CD4-positive, alpha-beta T cell (primary cell): ENCODE measurements at regions not wholly inside any gene's neighbourhood (a gene's known extent, or its start where the extent isn't known, plus 50 kb on each side); places are given as distances from the start of the nearest gene placed in this dataset.
"Not testable (repeated sequence)": the region's sequence is repeated elsewhere in the genome, so short reads cannot be mapped to it uniquely, and the experiment has no call there.

Experiments
- ATAC-seq: fragments of 200-7000 bp; cut with Tn5 transposase; one replicate; pipeline ENCODE4 v1.10.0; 2022; ENCODE audit warnings: mild to moderate bottlenecking; ENCODE audit not compliant: poor library complexity
- CTCF ChIA-PET: fragments of 350-600 bp; sonication (Branson Sonifier 250); formaldehyde crosslinking; loops from one replicate; lab custom pipeline; 2021; ENCODE audit warnings: antibody characterized with exemption, inconsistent platforms; lab: Charles Lee
- POLR2A ChIA-PET: fragments of 350-600 bp; sonication (Branson Sonifier 250); formaldehyde crosslinking; loops from one replicate; lab custom pipeline; 2021; ENCODE audit warnings: antibody characterized with exemption, inconsistent platforms; lab: Charles Lee
- DNase-seq, 14 experiments: peaks; one replicate each; pipeline ENCODE4 v3.0.0-alpha.2; 2013 to 2020; ENCODE audit warnings: mixed read lengths in 2 of 14
- H3K27ac ChIP-seq, 2 donors: one replicate each; pipeline versions ENCODE4 v1.5.1 to v1.7.0; 2013; ENCODE audit warnings: low read length in 2 of 2, low read depth in 1 of 2, mild to moderate bottlenecking in 1 of 2
- H3K27me3 ChIP-seq, 2 experiments: 1 replicate in 1 of 2; 2 replicates in 1 of 2; pipeline versions ENCODE4 v1.6.1 to v1.7.0; 2013; ENCODE audit warnings: low read length in 2 of 2, control low read depth in 1 of 2, mild to moderate bottlenecking in 1 of 2, moderate library complexity in 1 of 2; ENCODE audit not compliant: insufficient read depth in 2 of 2, control insufficient read depth in 1 of 2
- H3K36me3 ChIP-seq: one replicate; pipeline ENCODE4 v1.6.1; 2013; ENCODE audit warnings: low read length, control low read depth; ENCODE audit not compliant: insufficient read depth
- H3K4me1 ChIP-seq: one replicate; pipeline ENCODE4 v1.6.1; 2013; ENCODE audit warnings: low read length, control low read depth; ENCODE audit not compliant: insufficient read depth
- H3K4me3 ChIP-seq: one replicate; pipeline ENCODE4 v1.5.1; 2013; ENCODE audit warnings: mild to moderate bottlenecking, low read length, moderate library complexity
- H3K9me3 ChIP-seq, 2 experiments: 1 replicate in 1 of 2; 2 replicates in 1 of 2; pipeline versions ENCODE4 v1.6.1 to v1.7.0; 2013; ENCODE audit warnings: low read length in 2 of 2, mild to moderate bottlenecking in 2 of 2, control low read depth in 1 of 2, moderate library complexity in 1 of 2; ENCODE audit not compliant: control insufficient read depth in 1 of 2, insufficient read depth in 1 of 2
- H3K27ac Mint-ChIP-seq: one replicate; pipeline ENCODE4 v1.8.0; 2020; ENCODE audit warnings: mixed read lengths
- H3K27me3 Mint-ChIP-seq: one replicate; pipeline ENCODE4 v1.8.0; 2021; ENCODE audit warnings: mixed read lengths
- H3K36me3 Mint-ChIP-seq: one replicate; pipeline ENCODE4 v1.8.0; 2021; ENCODE audit warnings: low read depth, mixed read lengths
- H3K4me1 Mint-ChIP-seq: one replicate; pipeline ENCODE4 v1.8.0; 2021; ENCODE audit warnings: low read depth, mixed read lengths
- H3K4me3 Mint-ChIP-seq: one replicate; pipeline ENCODE4 v1.8.0; 2020; ENCODE audit warnings: mild to moderate bottlenecking, mixed read lengths
- H3K9me3 Mint-ChIP-seq: one replicate; pipeline ENCODE4 v1.8.0; 2020; ENCODE audit warnings: mixed read lengths
- CTCF ChIP-seq: fragments of 200-600 bp; IDR thresholded peaks from one replicate; pipeline ENCODE4 v1.8.0; 2022; ENCODE audit warnings: antibody characterized with exemption, mild to moderate bottlenecking
- intact Hi-C, 2 experiments: fragments of 100-400 bp; cut with DNase I in 1 of 2; cut with micrococcal nuclease in 1 of 2; formaldehyde crosslinking; loops; one replicate each; pipeline versions ENCODE4 v1.15.1 to v1.9.0; 2023 to 2025; cut with DNase I, micrococcal nuclease

DNA sequence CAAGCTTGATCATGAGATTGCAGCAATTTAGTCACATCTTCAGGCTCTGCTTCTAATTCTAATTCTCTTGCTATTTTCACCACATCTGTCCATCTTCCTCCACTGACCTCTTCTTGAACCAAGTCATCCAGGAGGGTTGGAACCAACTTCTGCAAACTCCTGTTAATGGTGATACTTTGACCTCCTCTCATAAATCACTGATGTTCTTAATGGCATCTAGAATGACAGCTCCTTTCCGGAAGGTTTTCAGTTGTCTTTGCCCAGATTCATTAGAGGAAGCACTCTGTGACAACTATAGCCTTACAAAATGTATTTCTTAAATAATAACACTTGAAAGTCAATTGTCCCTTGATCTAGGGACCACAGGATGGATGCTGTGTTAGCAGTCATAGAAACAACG lies 136.2 kb downstream of the IGLL1 start:
- H3K4me1 Mint-ChIP-seq, H3K9me3 Mint-ChIP-seq, DNase-seq, H3K4me1 ChIP-seq, H3K27me3 Mint-ChIP-seq, H3K27ac Mint-ChIP-seq, H3K36me3 Mint-ChIP-seq, intact Hi-C loops, CTCF ChIA-PET, H3K36me3 ChIP-seq, POLR2A ChIA-PET, H3K4me3 Mint-ChIP-seq, ATAC-seq, H3K27me3 ChIP-seq, H3K27ac ChIP-seq, H3K4me3 ChIP-seq: not testable (repeated sequence)
- peaks cover 0 to 20% of the 10 kb centered on the region in 2 experiments for H3K9me3 ChIP-seq

DNA sequence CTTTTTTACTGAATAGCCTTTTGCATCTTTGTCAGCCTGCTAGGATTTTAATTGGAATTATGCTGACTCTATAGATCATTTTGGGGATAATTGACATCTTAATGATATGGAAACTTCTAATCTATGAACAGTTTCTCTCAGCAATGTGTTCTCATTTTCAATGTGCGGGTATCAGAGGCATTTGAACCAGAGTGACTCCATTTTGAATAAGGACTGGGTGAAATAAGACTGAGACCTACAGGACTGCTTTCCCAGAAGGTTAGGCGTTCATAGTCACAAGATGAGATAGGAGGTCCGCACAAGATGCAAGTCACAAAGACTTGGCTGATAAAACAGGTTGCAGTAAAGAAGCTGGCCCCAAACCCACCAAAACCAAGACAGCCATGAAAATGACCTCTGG lies 140.5 kb downstream of the IGLL1 start:
- intact Hi-C loops, H3K27me3 Mint-ChIP-seq, DNase-seq, ATAC-seq, H3K36me3 Mint-ChIP-seq, H3K27ac ChIP-seq, H3K9me3 ChIP-seq, H3K4me1 ChIP-seq, H3K4me3 Mint-ChIP-seq, H3K36me3 ChIP-seq, H3K27me3 ChIP-seq, POLR2A ChIA-PET, H3K27ac Mint-ChIP-seq, H3K9me3 Mint-ChIP-seq, H3K4me1 Mint-ChIP-seq, CTCF ChIA-PET, H3K4me3 ChIP-seq: not testable (repeated sequence)

- Mint-ChIP-seq H3K27me3 (peaks cover 12% of the 10 kb centered on the region), H3K4me1 (peaks cover 2% of the 10 kb centered on the region), H3K9me3 (no peaks in the 10 kb centered on the region), H3K4me3 (no peak overlapping the region), H3K27ac (no peak overlapping the region), H3K36me3 (no peaks in the 10 kb centered on the region)
- intact Hi-C loops: no loop called here
- no peak overlapping the region for H3K4me3 ChIP-seq
- no peak for ATAC-seq
- H3K4me1 ChIP-seq: peaks cover 4% of the 10 kb centered on the region
- DNase-seq: no peak
- H3K27ac ChIP-seq: no peak overlapping the region
- POLR2A ChIA-PET: no interaction called here
- H3K27me3 ChIP-seq: no peaks in the 10 kb centered on the region
- H3K9me3 ChIP-seq: peaks cover 0 to 6% of the 10 kb centered on the region in 2 experiments
- H3K36me3 ChIP-seq: no peaks in the 10 kb centered on the region
- TF ChIP-seq CTCF: no peak
- CTCF ChIA-PET: interaction anchor here (0.6 kb wide), 1 partner anchor 10 kb away, joined by 4 read pairs; no protein-coding TSS in a partner anchor
Measured at GRCh38 chr22:23438216-23438615, 141.9 kb downstream of the IGLL1 start.

GRCh38 chr22:23437779-23438178 lies 142.3 kb downstream of the IGLL1 start:
- H3K9me3 Mint-ChIP-seq: no peaks in the 10 kb centered on the region
- no peaks in the 10 kb centered on the region for H3K36me3 ChIP-seq
- H3K36me3 Mint-ChIP-seq: no peaks in the 10 kb centered on the region
- intact Hi-C loops: no loop called here
- ChIA-PET POLR2A (no interaction called here), CTCF (interaction anchor here (0.6 kb wide), 1 partner anchor 9 kb away, joined by 4 read pairs; no protein-coding TSS in a partner anchor)
- ATAC-seq (no peak), DNase-seq (no peak)
- no peak overlapping the region for H3K27ac ChIP-seq
- H3K4me1 Mint-ChIP-seq: peaks cover 6% of the 10 kb centered on the region
- peaks cover 0 to 6% of the 10 kb centered on the region in 2 experiments for H3K9me3 ChIP-seq
- peaks cover 15% of the 10 kb centered on the region for H3K27me3 Mint-ChIP-seq
- no peak overlapping the region for H3K4me3 ChIP-seq
- peaks cover 8% of the 10 kb centered on the region for H3K4me1 ChIP-seq
- H3K27ac Mint-ChIP-seq: no peak overlapping the region
- no peak for TF ChIP-seq CTCF
- no peaks in the 10 kb centered on the region for H3K27me3 ChIP-seq
- H3K4me3 Mint-ChIP-seq: no peak overlapping the region

- H3K4me3 ChIP-seq, POLR2A ChIA-PET, H3K27ac Mint-ChIP-seq, H3K27ac ChIP-seq, intact Hi-C loops, H3K27me3 ChIP-seq, H3K4me3 Mint-ChIP-seq, ATAC-seq, H3K36me3 ChIP-seq, H3K4me1 ChIP-seq, CTCF ChIA-PET, DNase-seq, H3K9me3 ChIP-seq, H3K4me1 Mint-ChIP-seq, H3K36me3 Mint-ChIP-seq, H3K9me3 Mint-ChIP-seq: not testable (repeated sequence)
- H3K27me3 Mint-ChIP-seq: peaks cover 10% of the 10 kb centered on the region
Measured at GRCh38 chr22:23437107-23437395, 143.0 kb downstream of the IGLL1 start.

DNA sequence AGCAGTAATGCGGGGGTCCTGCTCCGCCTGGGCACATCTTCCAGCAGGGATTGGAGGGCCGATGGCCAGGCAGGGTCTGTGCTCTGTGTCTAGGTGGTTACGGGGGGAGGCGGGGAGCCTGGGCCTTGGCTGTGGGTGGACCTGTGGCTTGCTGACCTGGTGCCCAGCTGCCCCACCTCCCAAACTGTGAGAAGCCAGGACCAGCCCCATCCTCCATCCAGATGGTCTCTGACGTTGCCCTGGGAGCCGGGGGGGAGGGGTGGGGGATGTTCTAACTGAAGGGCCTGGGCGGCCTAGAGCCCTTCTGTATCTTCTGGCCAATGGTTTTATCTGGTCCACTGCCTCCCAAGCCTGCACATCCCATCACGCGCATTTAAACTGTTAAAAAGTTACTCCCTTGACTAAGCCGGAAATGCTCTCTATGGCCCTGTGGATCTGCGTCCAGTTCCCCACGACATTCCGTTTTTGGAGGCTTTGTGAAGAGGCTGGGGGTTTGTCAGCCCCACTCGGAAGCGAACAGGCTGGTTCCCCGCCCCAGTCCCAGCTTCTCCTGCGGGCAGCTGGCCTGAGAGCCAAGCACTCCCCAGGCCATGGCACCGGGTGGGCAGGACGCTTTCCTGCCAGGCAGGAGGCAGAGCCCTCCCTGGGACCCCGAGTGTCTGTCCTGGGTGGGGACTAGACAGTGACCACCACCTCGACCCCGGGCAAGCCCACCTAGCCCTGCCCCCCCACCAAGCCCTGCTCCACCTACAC lies 143.6 kb downstream of the IGLL1 start:
- intact Hi-C loops, CTCF ChIA-PET: not testable (repeated sequence)

More for the DNA sequence above, 143.6 kb downstream of the IGLL1 start:
- H3K4me3 ChIP-seq, H3K4me3 Mint-ChIP-seq, H3K36me3 ChIP-seq, ATAC-seq, H3K36me3 Mint-ChIP-seq, H3K4me1 ChIP-seq, H3K27me3 ChIP-seq, H3K27ac ChIP-seq, POLR2A ChIA-PET, H3K9me3 Mint-ChIP-seq, DNase-seq, H3K9me3 ChIP-seq, H3K27ac Mint-ChIP-seq: not testable (repeated sequence)
- peaks cover 10% of the 10 kb centered on the region for H3K4me1 Mint-ChIP-seq
- peaks cover 10% of the 10 kb centered on the region for H3K27me3 Mint-ChIP-seq
